H1 (cell line): ENCODE measurements at regions not wholly inside any gene's neighbourhood (a gene's known extent, or its start where the extent isn't known, plus 50 kb on each side); places are given as distances from the start of the nearest gene placed in this dataset.

ENCODE experiments used
- CTCF ChIA-PET: fragments of 300-600 bp; sonication (Branson Sonifier 250); formaldehyde crosslinking; loops from one replicate; lab custom pipeline; 2021; ENCODE audit not compliant: partially characterized antibody; lab: Charles Lee
- POLR2A ChIA-PET: fragments of 300-600 bp; sonication (Branson Sonifier 250); formaldehyde crosslinking; loops from one replicate; lab custom pipeline; 2021; ENCODE audit warnings: inconsistent platforms; ENCODE audit not compliant: partially characterized antibody; lab: Charles Lee
- DNase-seq, 2 experiments: peaks; one replicate each; pipeline versions ENCODE4 v3.0.0 to v3.0.0-alpha.2; 2010 to 2022; ENCODE audit warnings: low spot score in 2 of 2, low read depth in 1 of 2, mixed read lengths in 1 of 2
- FAIRE-seq: peaks from 2 replicates; lab custom pipeline; 2011; peaks lifted over from hg19 to GRCh38; lab: Jason Lieb, UNC
- H2AFZ ChIP-seq: 2 replicates; pipeline ENCODE4 v1.8.1; 2012; ENCODE audit warnings: low read length, inconsistent platforms
- H2AK5ac ChIP-seq: 2 replicates; pipeline ENCODE4 v1.6.1; 2013; ENCODE audit warnings: low read depth, low read length
- H2BK120ac ChIP-seq: replicated peaks from 2 replicates; pipeline ENCODE3; 2013; ENCODE audit warnings: low read depth, low read length, inconsistent platforms
- H2BK12ac ChIP-seq: 2 replicates; pipeline ENCODE4 v1.6.1; 2013; ENCODE audit warnings: low read depth, low read length
- H2BK15ac ChIP-seq: 2 replicates; pipeline ENCODE4 v1.6.1; 2013; ENCODE audit warnings: low read length
- H2BK20ac ChIP-seq: 2 replicates; pipeline ENCODE4 v1.6.1; 2013; ENCODE audit warnings: low read length
- H2BK5ac ChIP-seq: 2 replicates; pipeline ENCODE4 v1.6.1; 2013; ENCODE audit warnings: low read depth, low read length
- H3K14ac ChIP-seq: 2 replicates; pipeline ENCODE4 v1.6.1; 2013; ENCODE audit warnings: inconsistent platforms; ENCODE audit not compliant: insufficient read length
- H3K18ac ChIP-seq: 2 replicates; pipeline ENCODE4 v1.6.1; 2013; ENCODE audit warnings: low read length; ENCODE audit errors: extremely low read depth
- H3K23ac ChIP-seq: 2 replicates; pipeline ENCODE4 v1.6.1; 2013; ENCODE audit warnings: inconsistent platforms; ENCODE audit not compliant: insufficient read length
- H3K23me2 ChIP-seq: 2 replicates; pipeline ENCODE4 v1.6.1; 2013; ENCODE audit warnings: low read depth, low read length
- H3K27ac ChIP-seq: 2 replicates; pipeline ENCODE4 v1.6.1; 2011; ENCODE audit warnings: low read depth, low read length, inconsistent platforms
- H3K27me3 ChIP-seq, 4 experiments: replicated peaks in 1 of 4; 1 replicate in 1 of 4; 2 replicates in 3 of 4; pipeline versions ENCODE4 v1.6.1 to v1.8.1; 2011 to 2013; ENCODE audit warnings: low read length in 3 of 4, mild to moderate bottlenecking in 3 of 4, inconsistent platforms in 2 of 4, mixed read lengths in 2 of 4, moderate library complexity in 1 of 4; ENCODE audit not compliant: control insufficient read depth in 3 of 4, insufficient read depth in 3 of 4; ENCODE audit errors: extremely low read depth in 1 of 4
- H3K36me3 ChIP-seq, 4 experiments: 2 replicates each; pipeline versions ENCODE4 v1.6.1 to v1.8.1; 2011 to 2013; ENCODE audit warnings: mild to moderate bottlenecking in 4 of 4, low read length in 3 of 4, moderate library complexity in 2 of 4, control low read depth in 1 of 4, inconsistent platforms in 1 of 4; ENCODE audit not compliant: insufficient read depth in 4 of 4, control insufficient read depth in 2 of 4
- H3K4ac ChIP-seq: replicated peaks from 2 replicates; pipeline ENCODE3; 2013; ENCODE audit warnings: low read length, low read depth, mixed read lengths, inconsistent platforms; ENCODE audit not compliant: insufficient read length
- H3K4me1 ChIP-seq, 4 experiments: replicated peaks in 1 of 4; 1 replicate in 1 of 4; 2 replicates in 3 of 4; pipeline versions ENCODE4 v1.6.1 to v1.8.1; 2011 to 2013; ENCODE audit warnings: low read length in 3 of 4, inconsistent platforms in 2 of 4, mixed read lengths in 1 of 4; ENCODE audit not compliant: insufficient read depth in 4 of 4, control insufficient read depth in 3 of 4
- H3K4me2 ChIP-seq, 2 experiments: 2 replicates each; pipeline versions ENCODE4 v1.6.1 to v1.8.1; 2011 to 2013; ENCODE audit warnings: low read depth in 2 of 2, low read length in 2 of 2, control low read depth in 1 of 2, inconsistent platforms in 1 of 2, mild to moderate bottlenecking in 1 of 2; ENCODE audit not compliant: insufficient read depth in 1 of 2
- H3K4me3 ChIP-seq, 4 experiments: fragments of 200-600, 300-600 bp in 1 of 4; sonication (generic), shearing (Covaris generic), sonication (Bioruptor Twin) in 1 of 4; 2 replicates each; pipeline versions ENCODE4 v1.5.1 to v1.8.1; 2011 to 2016; ENCODE audit warnings: low read length in 4 of 4, low read depth in 3 of 4, control low read depth in 2 of 4, inconsistent platforms in 2 of 4, mild to moderate bottlenecking in 2 of 4, mixed read lengths in 1 of 4, moderate library complexity in 1 of 4; ENCODE audit not compliant: insufficient read depth in 2 of 4; ENCODE audit errors: extremely low read depth in 1 of 4
- H3K56ac ChIP-seq: replicated peaks from 2 replicates; pipeline ENCODE3; 2013; ENCODE audit warnings: low read depth, mild to moderate bottlenecking, mixed read lengths, low read length, inconsistent platforms; ENCODE audit not compliant: insufficient read length
- H3K79me1 ChIP-seq: 2 replicates; pipeline ENCODE4 v1.6.1; 2013; ENCODE audit warnings: low read depth, low read length, control low read depth
- H3K79me2 ChIP-seq, 2 experiments: 2 replicates each; pipeline versions ENCODE4 v1.6.1 to v1.8.1; 2012 to 2013; ENCODE audit warnings: low read length in 2 of 2, mild to moderate bottlenecking in 2 of 2, inconsistent platforms in 1 of 2; ENCODE audit not compliant: insufficient read depth in 2 of 2, control insufficient read depth in 1 of 2
- H3K9ac ChIP-seq, 4 experiments: replicated peaks in 1 of 4; 1 replicate in 1 of 4; 2 replicates in 3 of 4; pipeline versions ENCODE4 v1.6.1 to v1.8.1; 2011 to 2013; ENCODE audit warnings: low read depth in 3 of 4, low read length in 3 of 4, control low read depth in 2 of 4, mild to moderate bottlenecking in 2 of 4, moderate library complexity in 2 of 4, inconsistent platforms in 1 of 4; ENCODE audit errors: extremely low read depth in 1 of 4
- H3K9me3 ChIP-seq, 2 experiments: 2 replicates each; pipeline versions ENCODE4 v1.6.1 to v1.8.1; 2012 to 2013; ENCODE audit warnings: mild to moderate bottlenecking in 2 of 2, moderate library complexity in 2 of 2, control low read depth in 1 of 2, inconsistent platforms in 1 of 2, low read depth in 1 of 2, low read length in 1 of 2, mixed read lengths in 1 of 2; ENCODE audit not compliant: insufficient read depth in 2 of 2
- H4K20me1 ChIP-seq, 2 experiments: replicated peaks in 1 of 2; 2 replicates each; pipeline versions ENCODE3 to v1.8.1; 2011 to 2013; ENCODE audit warnings: inconsistent platforms in 2 of 2, low read length in 2 of 2, mild to moderate bottlenecking in 1 of 2; ENCODE audit not compliant: insufficient read depth in 2 of 2, control insufficient read depth in 1 of 2
- H4K5ac ChIP-seq: 2 replicates; pipeline ENCODE4 v1.6.1; 2013; ENCODE audit warnings: low read length, low read depth, mixed read lengths, inconsistent platforms; ENCODE audit not compliant: insufficient read length
- H4K8ac ChIP-seq: 2 replicates; pipeline ENCODE4 v1.8.0; 2013; ENCODE audit warnings: mild to moderate bottlenecking, moderate library complexity, low read length, inconsistent platforms; ENCODE audit not compliant: insufficient read depth; ENCODE audit errors: extremely low read depth
- H4K91ac ChIP-seq: replicated peaks from 2 replicates; pipeline ENCODE3; 2013; ENCODE audit warnings: low read length, mixed read lengths, inconsistent platforms; ENCODE audit not compliant: insufficient read length
- CBX5 ChIP-seq: fragments of 300-800, 300-1000 bp; sonication (generic); IDR thresholded peaks from 2 replicates; pipeline ENCODE4 v1.7.1; 2016; ENCODE audit warnings: antibody characterized with exemption, low read length, low read depth
- CHD1 ChIP-seq: IDR thresholded peaks from 2 replicates; pipeline ENCODE4 v1.6.1; 2012; ENCODE audit warnings: low read depth, low read length, improper control_type of control experiment
- MAX ChIP-seq: IDR thresholded peaks from 2 replicates; pipeline ENCODE4 v1.6.1; 2012; ENCODE audit warnings: inconsistent platforms
- RAD21 ChIP-seq, 2 experiments: IDR thresholded peaks in 1 of 2; conservative IDR thresholded peaks in 1 of 2; 2 replicates each; pipeline ENCODE4 v1.6.1; 2011; ENCODE audit warnings: low read depth in 2 of 2, low read length in 2 of 2, improper control_type of control experiment in 1 of 2, inconsistent platforms in 1 of 2, mild to moderate bottlenecking in 1 of 2, moderate library complexity in 1 of 2
- RXRA ChIP-seq: IDR thresholded peaks from 2 replicates; pipeline ENCODE4 v1.6.1; 2011; ENCODE audit warnings: low read depth, mild to moderate bottlenecking, low read length, moderate library complexity; ENCODE audit not compliant: insufficient read depth
- WGBS, 2 experiments: shearing (Covaris generic) in 1 of 2; methylation state at CpG; one replicate each; pipeline versions ENCODE4 v1.1.6 to v1.1.7; 2013 to 2015; ENCODE audit warnings: low lambda C conversion rate in 2 of 2, mixed read lengths in 2 of 2, inconsistent platforms in 1 of 2, low coverage in 1 of 2, missing lambda C conversion rate in 1 of 2; ENCODE audit not compliant: insufficient replicate concordance in 2 of 2, insufficient coverage in 1 of 2, insufficient read length in 1 of 2; ENCODE audit errors: extremely low coverage in 1 of 2, missing lambda C conversion rate in 1 of 2; 5-methylcytosine and 5-hydroxymethylcytosine counted together

- no peak for DNase-seq
- no peak for FAIRE-seq
- Histone ChIP-seq H2BK20ac (no peak overlapping the region), H3K36me3 (no peaks in the 10 kb centered on the region), H3K79me2 (no peaks in the 10 kb centered on the region), H2BK12ac (no peak overlapping the region), H4K5ac (no peak overlapping the region), H3K56ac (no peak overlapping the region), H2BK120ac (no peak overlapping the region), H4K20me1 (no peaks in the 10 kb centered on the region), H2BK5ac (no peak overlapping the region), H3K79me1 (no peaks in the 10 kb centered on the region), H2AFZ (no peak overlapping the region), H3K27me3 (no peaks in the 10 kb centered on the region), H3K9me3 (no peaks in the 10 kb centered on the region), H3K4me1 (peaks cover 4 to 10% (median 9%) of the 10 kb centered on the region in 4 experiments), H3K27ac (no peak overlapping the region), H2BK15ac (no peak overlapping the region), H3K14ac (no peak overlapping the region), H3K4me2 (no peak overlapping the region), H4K91ac (no peak overlapping the region), H3K23me2 (no peaks in the 10 kb centered on the region), H2AK5ac (no peak overlapping the region), H3K9ac (no peak overlapping the region), H3K4me3 (no peak overlapping the region), H3K4ac (no peak overlapping the region), H3K18ac (no peak overlapping the region), H3K23ac (no peak overlapping the region), H4K8ac (no peak overlapping the region)
- ChIA-PET POLR2A (no interaction called here), CTCF (interaction anchor here (0.6 to 2.4 kb wide), 29 partner anchors 9 to 998 kb away, joined by 3 to 23 read pairs (median 5); no protein-coding TSS in a partner anchor)
- WGBS, 2 experiments, result 92% methylated on average over 1 of the region's 1 CpG; no CpG with 5 or more reads in 1 of the 2 experiments
- TF ChIP-seq MAX (no peak), RXRA (no peak), CBX5 (no peak), CHD1 (no peak), RAD21 (IDR thresholded peaks at IDR 0.05 in 1 of 2, conservative IDR thresholded peaks at IDR 0.05 in 1 of 2; ENCODE audit: low read depth in 2 of 2, low read length in 2 of 2) (no peak)
These were observed 243.0 kb upstream of the WWC1 start for GRCh38 chr5:168048486-168048885.
